ENCODE measurements at regions not wholly inside any gene's neighbourhood (a gene's known extent, or its start where the extent isn't known, plus 50 kb on each side); places are given as distances from the start of the nearest gene placed in this dataset.

DNA sequence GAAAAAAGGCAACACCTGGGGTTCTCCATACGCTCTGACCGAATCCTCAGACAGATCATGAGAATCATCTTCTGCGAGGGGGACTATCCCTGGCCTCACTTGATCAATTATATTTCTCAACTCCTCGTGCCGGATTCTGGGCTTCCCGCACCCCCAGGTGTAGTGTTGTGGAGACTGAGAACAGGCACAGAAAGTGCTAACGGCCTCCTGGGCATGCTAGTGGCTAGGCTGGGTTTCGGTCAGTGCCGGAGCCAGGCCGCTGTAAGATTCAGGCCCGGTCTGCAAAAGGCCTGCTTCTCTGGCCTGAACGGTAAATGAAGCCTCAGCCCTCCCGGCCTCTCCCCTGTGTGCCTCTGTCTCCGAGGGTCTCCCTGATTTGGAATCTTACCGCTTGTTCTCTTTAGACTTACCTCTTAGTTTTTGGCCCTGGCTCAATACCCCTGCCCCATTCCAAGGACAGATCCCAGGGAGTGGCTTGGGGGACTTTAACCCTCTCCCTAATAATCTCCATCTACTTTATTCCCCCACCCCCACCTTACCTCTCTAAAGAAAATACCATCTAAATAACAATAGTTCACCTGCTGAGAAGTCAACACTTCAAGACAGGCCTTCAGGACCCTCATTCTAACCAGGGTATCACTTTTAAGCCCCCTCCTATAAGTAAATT is 79.0 kb upstream of the MEDAG start:
- Histone ChIP-seq H3K27ac (no peak overlapping the region), H3K4me3 (no peak overlapping the region), H3K36me3 (no peaks in the 10 kb centered on the region), H3K9me3 (no peaks in the 10 kb centered on the region), H3K27me3 (no peaks in the 10 kb centered on the region), H3K4me1 (no peaks in the 10 kb centered on the region)
- no peak for DNase-seq (ENCODE audit: low spot score in 2 of 2)
- TF ChIP-seq POLR2A (IDR thresholded peaks at IDR 0.05) = no peak
- no peak for TF ChIP-seq CTCF (IDR thresholded peaks at IDR 0.05)
- TF ChIP-seq POLR2AphosphoS5 (IDR thresholded peaks at IDR 0.05) = no peak
- intact Hi-C loops (cut with DNase I; ENCODE audit: low total_unique reads) = no loop called here

GRCh38 chr13:30827578-30827925 is 78.5 kb upstream of the MEDAG start:
- H3K9me3 ChIP-seq = no peaks in the 10 kb centered on the region
- H3K4me3 ChIP-seq = no peak overlapping the region
- TF ChIP-seq CTCF (IDR thresholded peaks at IDR 0.05) (no peak), POLR2A (IDR thresholded peaks at IDR 0.05) (no peak), POLR2AphosphoS5 (IDR thresholded peaks at IDR 0.05) (no peak)
- intact Hi-C loops (cut with DNase I; ENCODE audit: low total_unique reads) = no loop called here
- no peak for DNase-seq (ENCODE audit: low spot score in 2 of 2)
- no peaks in the 10 kb centered on the region for H3K36me3 ChIP-seq
- no peaks in the 10 kb centered on the region for H3K4me1 ChIP-seq
- no peaks in the 10 kb centered on the region for H3K27me3 ChIP-seq
- H3K27ac ChIP-seq = no peak overlapping the region

- no peak overlapping the region for H3K4me3 ChIP-seq
- no peak for TF ChIP-seq POLR2A (IDR thresholded peaks at IDR 0.05)
- TF ChIP-seq POLR2AphosphoS5 (IDR thresholded peaks at IDR 0.05) = no peak
- TF ChIP-seq CTCF (IDR thresholded peaks at IDR 0.05) = no peak
These were observed 76.8 kb upstream of the MEDAG start for GRCh38 chr13:30829145-30829832.

GRCh38 chr13:30829833-30830637 is 76.0 kb upstream of the MEDAG start:
- no peak for DNase-seq (ENCODE audit: low spot score in 2 of 2)
- intact Hi-C loops (cut with DNase I; ENCODE audit: low total_unique reads) = no loop called here
- TF ChIP-seq POLR2A (IDR thresholded peaks at IDR 0.05) = no peak
- TF ChIP-seq CTCF (IDR thresholded peaks at IDR 0.05) = no peak
- TF ChIP-seq POLR2AphosphoS5 (IDR thresholded peaks at IDR 0.05) = no peak
- no peaks in the 10 kb centered on the region for H3K36me3 ChIP-seq
- no peaks in the 10 kb centered on the region for H3K27me3 ChIP-seq
- H3K27ac ChIP-seq = no peak overlapping the region
- no peaks in the 10 kb centered on the region for H3K4me1 ChIP-seq
- H3K4me3 ChIP-seq = no peak overlapping the region
- no peaks in the 10 kb centered on the region for H3K9me3 ChIP-seq

More at GRCh38 chr13:30829145-30829832, 76.8 kb upstream of the MEDAG start:
- no peak overlapping the region for H3K27ac ChIP-seq
- no peaks in the 10 kb centered on the region for H3K4me1 ChIP-seq
- no peaks in the 10 kb centered on the region for H3K9me3 ChIP-seq
- intact Hi-C loops (cut with DNase I; ENCODE audit: low total_unique reads) = no loop called here
- H3K36me3 ChIP-seq = no peaks in the 10 kb centered on the region
- no peaks in the 10 kb centered on the region for H3K27me3 ChIP-seq
- no peak for DNase-seq (ENCODE audit: low spot score in 2 of 2)

- H3K27me3 ChIP-seq = no peaks in the 10 kb centered on the region
- no peaks in the 10 kb centered on the region for H3K9me3 ChIP-seq
- no peak for DNase-seq (ENCODE audit: low spot score in 2 of 2)
- intact Hi-C loops (cut with DNase I; ENCODE audit: low total_unique reads) = no loop called here
- TF ChIP-seq POLR2A (IDR thresholded peaks at IDR 0.05) (no peak), CTCF (IDR thresholded peaks at IDR 0.05) (no peak), POLR2AphosphoS5 (IDR thresholded peaks at IDR 0.05) (no peak)
- no peak overlapping the region for H3K27ac ChIP-seq
- H3K4me3 ChIP-seq = no peak overlapping the region
- no peaks in the 10 kb centered on the region for H3K36me3 ChIP-seq
- H3K4me1 ChIP-seq = no peaks in the 10 kb centered on the region
These were observed 75.5 kb upstream of the MEDAG start for GRCh38 chr13:30830638-30830965.
